SK-N-SH treated with all-trans-retinoic acid at 6 μM for 48 hours (cell line): ENCODE measurements at regions not wholly inside any gene's neighbourhood (a gene's known extent, or its start where the extent isn't known, plus 50 kb on each side); places are given as distances from the start of the nearest gene placed in this dataset.

Experiments used
- ATAC-seq: fragments of 200-7000 bp; cut with Tn5 transposase; 3 replicates; pipeline ENCODE4 v1.9.1; 2020; ENCODE audit warnings: mild to moderate bottlenecking, moderate library complexity
- ARNTL ChIP-seq: fragments of 450-650 bp; formaldehyde crosslinking; IDR thresholded peaks from 2 replicates; pipeline ENCODE4 v1.5.0; 2020; ENCODE audit warnings: low read depth, mild to moderate bottlenecking, moderate library complexity, borderline replicate concordance
- BACH2 ChIP-seq: fragments of 250-450 bp; sonication (Bioruptor Pico); IDR thresholded peaks from 2 replicates; pipeline ENCODE4 v1.9.0; 2021; ENCODE audit warnings: mild to moderate bottlenecking, borderline replicate concordance
- CREB5 ChIP-seq: fragments of 250-450 bp; sonication (Bioruptor Pico); IDR thresholded peaks from 2 replicates; pipeline ENCODE4 v1.5.1; 2020; ENCODE audit warnings: low read depth, mild to moderate bottlenecking, moderate library complexity
- CSDC2 ChIP-seq: fragments of 250-450 bp; sonication (Bioruptor Pico); IDR thresholded peaks from 2 replicates; pipeline ENCODE4 v1.5.0; 2020; ENCODE audit warnings: mild to moderate bottlenecking, moderate library complexity
- CSRNP3 ChIP-seq: fragments of 250-450 bp; sonication (Bioruptor Pico); IDR thresholded peaks from 2 replicates; pipeline ENCODE4 v1.5.1; 2021; ENCODE audit warnings: mild to moderate bottlenecking, moderate library complexity
- ESRRG ChIP-seq: fragments of 250-450 bp; sonication (Bioruptor Pico); IDR thresholded peaks from 2 replicates; pipeline ENCODE4 v1.6.1; 2021; ENCODE audit warnings: mild to moderate bottlenecking
- ISL1 ChIP-seq: fragments of 250-450 bp; sonication (Bioruptor Pico); IDR thresholded peaks from 2 replicates; pipeline ENCODE4 v2.1.2; 2022; ENCODE audit warnings: mild to moderate bottlenecking, moderate library complexity
- OSR1 ChIP-seq: fragments of 250-450 bp; sonication (Bioruptor Pico); IDR thresholded peaks from 2 replicates; pipeline ENCODE4 v1.8.0; 2022; ENCODE audit warnings: moderate library complexity, mild to moderate bottlenecking, inconsistent platforms
- PPARA ChIP-seq: fragments of 250-450 bp; sonication (Bioruptor Pico); IDR thresholded peaks from 2 replicates; pipeline ENCODE4 v1.5.0; 2020; ENCODE audit warnings: mild to moderate bottlenecking, borderline replicate concordance
- SNAI2 ChIP-seq: fragments of 250-450 bp; sonication (Bioruptor Pico); IDR thresholded peaks from 2 replicates; pipeline ENCODE4 v1.5.0; 2020; ENCODE audit warnings: mild to moderate bottlenecking, moderate library complexity
- TCF4 ChIP-seq: fragments of 250-450 bp; sonication (Bioruptor Pico); IDR thresholded peaks from 2 replicates; pipeline ENCODE4 v1.8.0; 2021; ENCODE audit warnings: mild to moderate bottlenecking, moderate library complexity, borderline replicate concordance
- TOX ChIP-seq: fragments of 250-450 bp; sonication (Bioruptor Pico); IDR thresholded peaks from 2 replicates; pipeline ENCODE4 v1.8.0; 2021; ENCODE audit warnings: mild to moderate bottlenecking, moderate library complexity, borderline replicate concordance
- TSHZ2 ChIP-seq: fragments of 250-450 bp; sonication (Bioruptor Pico); IDR thresholded peaks from 2 replicates; pipeline ENCODE4 v1.5.0; 2020; ENCODE audit warnings: mild to moderate bottlenecking, moderate library complexity
- ZC3H10 ChIP-seq: fragments of 250-450 bp; sonication (Bioruptor Pico); IDR thresholded peaks from 2 replicates; pipeline ENCODE4 v1.5.1; 2021; ENCODE audit warnings: mild to moderate bottlenecking, moderate library complexity
- ZFP3 ChIP-seq: fragments of 250-450 bp; sonication (Bioruptor Pico); IDR thresholded peaks from 2 replicates; pipeline ENCODE4 v1.5.0; 2020; ENCODE audit warnings: mild to moderate bottlenecking, moderate library complexity
- ZFP30 ChIP-seq: fragments of 450-650 bp; formaldehyde crosslinking; IDR thresholded peaks from 2 replicates; pipeline ENCODE4 v1.5.0; 2022; ENCODE audit warnings: mild to moderate bottlenecking, moderate library complexity
- ZNF565 ChIP-seq: fragments of 450-650 bp; formaldehyde crosslinking; conservative IDR thresholded peaks from 2 replicates; pipeline ENCODE4 v1.5.0; 2020; ENCODE audit warnings: low read depth, mild to moderate bottlenecking, moderate library complexity
- ZNF8 ChIP-seq: fragments of 450-650 bp; formaldehyde crosslinking; IDR thresholded peaks from 2 replicates; pipeline ENCODE4 v1.5.0; 2020; ENCODE audit warnings: mild to moderate bottlenecking, moderate library complexity
- TF ChIP-seq, protein P1 (sequence below): fragments of 250-450 bp; sonication (Bioruptor Pico); IDR thresholded peaks from 2 replicates; pipeline ENCODE4 v1.8.0; 2020; ENCODE audit warnings: mild to moderate bottlenecking, moderate library complexity, borderline replicate concordance

DNA sequence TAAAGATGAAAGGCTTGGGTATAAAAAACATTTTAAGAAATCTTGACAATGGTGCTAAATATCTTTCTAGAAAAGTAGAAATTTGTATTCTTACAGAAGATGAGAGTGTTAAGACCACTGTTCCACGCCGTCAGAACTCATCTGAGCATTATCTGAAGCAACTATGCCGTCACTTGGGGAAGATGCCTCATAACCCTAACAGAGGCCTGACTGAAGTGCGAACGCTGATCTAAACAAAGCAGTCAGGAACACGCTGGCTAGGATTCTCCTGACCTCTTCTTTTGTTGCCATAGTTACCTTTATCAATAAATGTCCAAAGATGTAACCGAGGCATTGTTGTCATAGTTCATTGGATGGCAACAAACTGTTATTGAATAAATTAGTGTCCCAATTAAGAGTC, 612.4 kb downstream of the LTN1 start (continued):
- TF ChIP-seq PPARA (no peak), TCF4 (CRISPR knock-in tag) (no peak), TOX (CRISPR knock-in tag) (no peak)
- TF ChIP-seq, protein P1, sequence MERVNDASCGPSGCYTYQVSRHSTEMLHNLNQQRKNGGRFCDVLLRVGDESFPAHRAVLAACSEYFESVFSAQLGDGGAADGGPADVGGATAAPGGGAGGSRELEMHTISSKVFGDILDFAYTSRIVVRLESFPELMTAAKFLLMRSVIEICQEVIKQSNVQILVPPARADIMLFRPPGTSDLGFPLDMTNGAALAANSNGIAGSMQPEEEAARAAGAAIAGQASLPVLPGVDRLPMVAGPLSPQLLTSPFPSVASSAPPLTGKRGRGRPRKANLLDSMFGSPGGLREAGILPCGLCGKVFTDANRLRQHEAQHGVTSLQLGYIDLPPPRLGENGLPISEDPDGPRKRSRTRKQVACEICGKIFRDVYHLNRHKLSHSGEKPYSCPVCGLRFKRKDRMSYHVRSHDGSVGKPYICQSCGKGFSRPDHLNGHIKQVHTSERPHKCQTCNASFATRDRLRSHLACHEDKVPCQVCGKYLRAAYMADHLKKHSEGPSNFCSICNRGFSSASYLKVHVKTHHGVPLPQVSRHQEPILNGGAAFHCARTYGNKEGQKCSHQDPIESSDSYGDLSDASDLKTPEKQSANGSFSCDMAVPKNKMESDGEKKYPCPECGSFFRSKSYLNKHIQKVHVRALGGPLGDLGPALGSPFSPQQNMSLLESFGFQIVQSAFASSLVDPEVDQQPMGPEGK (CRISPR knock-in tag): no peak

GRCh38 chr21:28378026-28378425, 614.7 kb downstream of the LTN1 start:
- TF ChIP-seq CREB5 (CRISPR knock-in tag) (no peak), PPARA (no peak), ZNF565 (CRISPR knock-in tag) (no peak), BACH2 (CRISPR knock-in tag) (no peak), ZFP30 (CRISPR knock-in tag) (no peak)
- TF ChIP-seq, protein P1 (CRISPR knock-in tag): no peak

DNA sequence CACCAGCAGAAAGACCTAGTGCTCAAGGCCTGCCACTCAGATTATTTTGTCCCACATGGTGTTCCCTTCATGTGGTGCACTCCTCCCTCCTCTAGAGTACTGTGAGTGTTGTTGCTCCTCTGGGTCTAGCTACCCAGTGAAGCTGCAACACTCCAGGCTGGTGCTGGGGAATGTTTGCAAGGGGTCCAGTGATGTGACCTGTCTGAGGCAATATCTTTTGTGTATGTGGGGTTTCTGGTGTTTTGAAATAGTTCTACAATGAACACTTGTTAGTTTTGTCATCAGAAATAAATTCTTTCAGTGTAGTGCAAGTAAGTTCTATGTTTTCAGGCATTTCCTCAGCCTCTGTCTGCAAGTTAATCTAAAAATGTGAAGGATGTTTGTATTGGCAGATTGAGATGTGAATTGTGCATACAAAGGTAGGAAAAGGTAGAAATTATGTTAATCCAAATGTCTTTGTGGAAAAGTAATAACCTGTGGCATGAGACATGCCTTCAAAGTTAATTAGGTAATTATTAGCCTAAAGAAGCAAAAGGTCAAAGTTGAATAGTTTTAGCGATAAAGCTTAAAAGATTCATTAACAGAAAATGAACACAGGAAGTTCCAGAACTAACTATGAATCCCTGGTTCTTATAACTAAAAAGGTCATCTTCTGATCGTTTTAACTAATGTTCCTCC, 616.8 kb downstream of the LTN1 start:
- ATAC-seq: no peak
- TF ChIP-seq SNAI2 (no peak), ZNF8 (CRISPR knock-in tag) (no peak), ARNTL (CRISPR knock-in tag) (no peak), OSR1 (no peak), ZC3H10 (CRISPR knock-in tag) (no peak), TCF4 (CRISPR knock-in tag) (no peak), CSDC2 (no peak), BACH2 (CRISPR knock-in tag) (no peak)
- TF ChIP-seq, protein P1 (CRISPR knock-in tag): no peak

More at GRCh38 chr21:28378026-28378425, 614.7 kb downstream of the LTN1 start:
- no peak for ATAC-seq

DNA sequence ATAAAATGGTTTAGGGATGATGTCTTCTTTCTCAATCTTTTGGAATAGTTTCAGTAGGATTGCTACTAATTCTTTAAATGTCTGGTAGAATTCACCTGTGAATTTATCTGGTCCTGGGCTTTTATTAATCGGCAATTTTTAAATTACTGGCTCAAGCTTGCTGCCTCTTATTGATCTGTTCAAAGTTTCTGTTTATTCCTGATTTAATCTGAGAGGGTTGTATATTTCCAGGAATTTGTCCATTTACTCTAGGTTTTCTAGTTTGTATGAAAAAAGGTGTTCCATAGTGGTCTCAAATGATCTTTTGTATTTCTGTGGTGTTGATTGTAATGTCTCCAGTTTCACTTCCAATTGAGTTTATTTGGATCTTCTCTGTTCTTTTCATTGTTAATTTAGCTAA, 617.8 kb downstream of the LTN1 start:
- ATAC-seq: no peak
- TF ChIP-seq OSR1: no peak
- no peak for TF ChIP-seq ZNF8 (CRISPR knock-in tag)
- TF ChIP-seq ZC3H10 (CRISPR knock-in tag): no peak
- no peak for TF ChIP-seq CSRNP3 (CRISPR knock-in tag)
- no peak for TF ChIP-seq ARNTL (CRISPR knock-in tag)
- TF ChIP-seq TOX (CRISPR knock-in tag): no peak
- no peak for TF ChIP-seq CREB5 (CRISPR knock-in tag)
- TF ChIP-seq ZFP3: no peak
- no peak for TF ChIP-seq TCF4 (CRISPR knock-in tag)
- no peak for TF ChIP-seq PPARA
- TF ChIP-seq ISL1: no peak
- no peak for TF ChIP-seq ESRRG
- TF ChIP-seq TSHZ2 (CRISPR knock-in tag): no peak
- no peak for TF ChIP-seq SNAI2
- TF ChIP-seq ZFP30 (CRISPR knock-in tag): no peak
